ENCODE measurements at regions not wholly inside any gene's neighbourhood (a gene's known extent, or its start where the extent isn't known, plus 50 kb on each side); places are given as distances from the start of the nearest gene placed in this dataset.
A peak's percentile ranks its signal among the peaks of the same experiment; 100 is the strongest.

- no peaks in the 10 kb centered on the region for H3K9me3 ChIP-seq (ENCODE audit: control insufficient read depth, low read length)
- H3K4me1 ChIP-seq (ENCODE audit: control insufficient read depth, insufficient read depth, low read length, poor library complexity, severe bottlenecking), result peaks cover 3% of the 10 kb centered on the region
- H3K4me3 ChIP-seq (ENCODE audit: extremely low read depth, insufficient read depth, low read length, poor library complexity, severe bottlenecking), result no peak overlapping the region
- no peaks in the 10 kb centered on the region for H3K36me3 ChIP-seq (ENCODE audit: control insufficient read depth, insufficient read depth, low read length)
- no CpG with 5 or more reads among the region's 2 CpGs for WGBS, 2 experiments (ENCODE audit: insufficient coverage in 2 of 2)
- H3K27ac ChIP-seq (ENCODE audit: low read depth, low read length, severe bottlenecking), result no peak overlapping the region
Observed at GRCh38 chr2:225117051-225117716, 74.9 kb upstream of the DOCK10 start.

GRCh38 chr2:225114786-225115323, 72.6 kb upstream of the DOCK10 start:
- 67% methylated on average over 1 of the region's 2 CpGs; no CpG with 5 or more reads in 1 of the 2 experiments for WGBS, 2 experiments (ENCODE audit: insufficient coverage in 2 of 2)
- Histone ChIP-seq H3K4me1 (ENCODE audit: control insufficient read depth, insufficient read depth, low read length, poor library complexity, severe bottlenecking) (no peaks in the 10 kb centered on the region), H3K4me3 (ENCODE audit: extremely low read depth, insufficient read depth, low read length, poor library complexity, severe bottlenecking) (no peak overlapping the region), H3K9me3 (ENCODE audit: control insufficient read depth, low read length) (no peaks in the 10 kb centered on the region), H3K36me3 (ENCODE audit: control insufficient read depth, insufficient read depth, low read length) (no peaks in the 10 kb centered on the region), H3K27ac (ENCODE audit: low read depth, low read length, severe bottlenecking) (no peak overlapping the region)

DNA sequence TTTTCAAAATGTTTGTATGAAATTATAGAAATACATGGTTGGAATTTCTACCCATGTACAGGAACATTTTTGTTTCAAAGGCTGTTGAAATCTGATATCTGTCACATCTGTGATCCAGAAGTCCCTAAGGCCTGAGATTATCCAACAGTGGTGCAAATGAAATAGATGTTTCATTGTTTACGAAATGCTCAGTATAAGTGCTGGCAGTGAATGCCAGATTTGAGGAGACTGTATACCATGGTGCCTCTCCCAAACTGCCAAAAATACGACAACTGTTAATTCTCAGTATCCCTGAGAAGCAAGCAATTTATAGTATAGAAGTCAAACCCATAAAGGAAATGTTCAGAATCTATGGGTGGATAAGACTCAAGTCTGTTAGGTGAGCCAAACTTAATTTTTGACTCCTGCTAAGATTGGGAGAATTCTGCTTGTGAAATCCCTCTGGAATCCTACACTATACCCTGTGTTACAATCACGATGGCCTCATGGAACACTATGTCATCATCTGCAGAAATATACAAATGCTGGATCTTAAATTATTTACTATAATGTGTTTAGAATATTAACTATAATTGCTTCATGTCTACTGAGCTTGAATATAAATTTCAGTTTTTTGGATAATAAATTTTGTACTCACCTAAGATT, 71.2 kb upstream of the DOCK10 start:
- WGBS, 2 experiments (ENCODE audit: insufficient coverage in 2 of 2), result 100% methylated on average over 1 of the region's 3 CpGs; no CpG with 5 or more reads in 1 of the 2 experiments
- Histone ChIP-seq H3K36me3 (ENCODE audit: control insufficient read depth, insufficient read depth, low read length) (no peaks in the 10 kb centered on the region), H3K9me3 (ENCODE audit: control insufficient read depth, low read length) (no peaks in the 10 kb centered on the region), H3K4me3 (ENCODE audit: extremely low read depth, insufficient read depth, low read length, poor library complexity, severe bottlenecking) (no peak overlapping the region), H3K4me1 (ENCODE audit: control insufficient read depth, insufficient read depth, low read length, poor library complexity, severe bottlenecking) (no peaks in the 10 kb centered on the region), H3K27ac (ENCODE audit: low read depth, low read length, severe bottlenecking) (no peak overlapping the region)

GRCh38 chr2:225112362-225113126, 70.3 kb upstream of the DOCK10 start:
- Histone ChIP-seq H3K9me3 (ENCODE audit: control insufficient read depth, low read length) (no peaks in the 10 kb centered on the region), H3K36me3 (ENCODE audit: control insufficient read depth, insufficient read depth, low read length) (no peaks in the 10 kb centered on the region), H3K27ac (ENCODE audit: low read depth, low read length, severe bottlenecking) (no peak overlapping the region), H3K4me3 (ENCODE audit: extremely low read depth, insufficient read depth, low read length, poor library complexity, severe bottlenecking) (no peak overlapping the region), H3K4me1 (ENCODE audit: control insufficient read depth, insufficient read depth, low read length, poor library complexity, severe bottlenecking) (no peaks in the 10 kb centered on the region)
- 90 to 94% methylated on average over 6 of the region's 10 CpGs for WGBS, 2 experiments (ENCODE audit: insufficient coverage in 2 of 2)

DNA sequence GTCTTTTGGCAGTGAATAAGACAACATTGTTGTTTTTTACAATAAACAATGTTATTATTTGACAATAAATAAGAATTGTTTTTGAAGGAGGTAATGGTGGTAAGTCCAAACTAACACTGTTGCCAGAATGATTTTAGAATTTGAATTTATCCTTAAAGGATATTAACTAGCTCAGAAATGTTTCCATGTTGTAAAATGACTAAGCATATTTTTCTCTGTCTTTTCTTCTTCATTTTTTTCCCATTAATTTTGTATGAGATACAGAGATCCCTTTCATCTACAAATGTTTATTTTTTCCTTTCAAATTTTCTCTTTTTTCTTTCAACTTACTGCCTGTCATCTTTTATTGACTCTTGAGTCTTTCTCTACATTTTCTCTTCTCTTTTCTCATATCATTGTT, 66.5 kb upstream of the DOCK10 start:
- H3K9me3 ChIP-seq (ENCODE audit: control insufficient read depth, low read length), result no peaks in the 10 kb centered on the region
- no peak overlapping the region for H3K4me3 ChIP-seq (ENCODE audit: extremely low read depth, insufficient read depth, low read length, poor library complexity, severe bottlenecking)
- no peak overlapping the region for H3K27ac ChIP-seq (ENCODE audit: low read depth, low read length, severe bottlenecking)
- no peaks in the 10 kb centered on the region for H3K36me3 ChIP-seq (ENCODE audit: control insufficient read depth, insufficient read depth, low read length)
- H3K4me1 ChIP-seq (ENCODE audit: control insufficient read depth, insufficient read depth, low read length, poor library complexity, severe bottlenecking), result no peaks in the 10 kb centered on the region

DNA sequence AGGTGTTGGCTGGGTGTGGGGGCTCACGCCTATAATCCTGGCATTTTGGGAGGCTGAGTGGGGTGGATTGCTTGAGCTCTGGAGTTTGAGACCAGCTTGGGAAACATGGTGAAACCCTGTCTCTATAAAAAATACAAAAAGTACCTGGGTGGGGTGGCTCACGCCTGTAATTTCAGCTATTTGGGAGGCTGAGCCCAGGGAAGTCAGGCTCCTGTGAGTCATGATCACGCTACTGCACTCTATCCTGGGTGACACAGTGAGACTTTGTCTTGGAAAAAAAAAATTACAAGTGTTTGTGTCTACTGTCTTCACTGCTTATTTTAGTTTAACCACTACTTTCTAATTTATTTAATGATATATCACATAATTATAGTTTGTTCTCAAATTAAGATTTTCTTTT, 62.7 kb upstream of the DOCK10 start:
- Histone ChIP-seq H3K9me3 (ENCODE audit: control insufficient read depth, low read length) (no peaks in the 10 kb centered on the region), H3K36me3 (ENCODE audit: control insufficient read depth, insufficient read depth, low read length) (no peaks in the 10 kb centered on the region), H3K27ac (ENCODE audit: low read depth, low read length, severe bottlenecking) (no peak overlapping the region), H3K4me3 (ENCODE audit: extremely low read depth, insufficient read depth, low read length, poor library complexity, severe bottlenecking) (no peak overlapping the region), H3K4me1 (ENCODE audit: control insufficient read depth, insufficient read depth, low read length, poor library complexity, severe bottlenecking) (peaks cover 3% of the 10 kb centered on the region)
- WGBS, 2 experiments (ENCODE audit: insufficient coverage in 2 of 2), result 60% methylated on average over 2 of the region's 3 CpGs; no CpG with 5 or more reads in 1 of the 2 experiments

DNA sequence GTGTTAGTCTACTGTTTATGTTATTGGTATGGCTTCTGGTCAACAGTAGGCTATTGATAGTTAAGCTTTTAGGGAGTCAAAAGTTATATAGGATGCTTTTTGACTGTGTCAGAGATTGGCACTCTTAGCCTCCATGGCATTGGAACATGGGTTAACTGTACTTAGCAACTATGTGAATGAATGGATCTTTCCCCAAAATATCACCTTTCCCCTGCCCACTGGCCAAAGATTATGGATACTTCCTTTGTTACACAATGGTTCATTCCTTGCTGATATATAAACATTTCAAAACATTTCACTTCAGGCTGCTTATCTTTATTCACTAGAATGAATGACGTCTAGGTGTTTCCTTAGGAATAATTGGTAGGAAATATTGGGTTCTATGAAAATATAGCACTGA, 62.1 kb upstream of the DOCK10 start:
- Histone ChIP-seq H3K27ac (ENCODE audit: low read depth, low read length, severe bottlenecking) (no peak overlapping the region), H3K4me1 (ENCODE audit: control insufficient read depth, insufficient read depth, low read length, poor library complexity, severe bottlenecking) (peaks cover 3% of the 10 kb centered on the region), H3K9me3 (ENCODE audit: control insufficient read depth, low read length) (no peaks in the 10 kb centered on the region), H3K36me3 (ENCODE audit: control insufficient read depth, insufficient read depth, low read length) (no peaks in the 10 kb centered on the region), H3K4me3 (ENCODE audit: extremely low read depth, insufficient read depth, low read length, poor library complexity, severe bottlenecking) (no peak overlapping the region)
- no CpG with 5 or more reads among the region's 1 CpG for WGBS, 2 experiments (ENCODE audit: insufficient coverage in 2 of 2)

GRCh38 chr2:225103737-225104141, 61.5 kb upstream of the DOCK10 start:
- Histone ChIP-seq H3K9me3 (ENCODE audit: control insufficient read depth, low read length) (no peaks in the 10 kb centered on the region), H3K4me1 (ENCODE audit: control insufficient read depth, insufficient read depth, low read length, poor library complexity, severe bottlenecking) (peaks cover 3% of the 10 kb centered on the region), H3K4me3 (ENCODE audit: extremely low read depth, insufficient read depth, low read length, poor library complexity, severe bottlenecking) (no peak overlapping the region), H3K27ac (ENCODE audit: low read depth, low read length, severe bottlenecking) (no peak overlapping the region), H3K36me3 (ENCODE audit: control insufficient read depth, insufficient read depth, low read length) (no peaks in the 10 kb centered on the region)
- 88 to 94% methylated on average over 1 to 2 of the region's 2 CpGs for WGBS, 2 experiments (ENCODE audit: insufficient coverage in 2 of 2)

DNA sequence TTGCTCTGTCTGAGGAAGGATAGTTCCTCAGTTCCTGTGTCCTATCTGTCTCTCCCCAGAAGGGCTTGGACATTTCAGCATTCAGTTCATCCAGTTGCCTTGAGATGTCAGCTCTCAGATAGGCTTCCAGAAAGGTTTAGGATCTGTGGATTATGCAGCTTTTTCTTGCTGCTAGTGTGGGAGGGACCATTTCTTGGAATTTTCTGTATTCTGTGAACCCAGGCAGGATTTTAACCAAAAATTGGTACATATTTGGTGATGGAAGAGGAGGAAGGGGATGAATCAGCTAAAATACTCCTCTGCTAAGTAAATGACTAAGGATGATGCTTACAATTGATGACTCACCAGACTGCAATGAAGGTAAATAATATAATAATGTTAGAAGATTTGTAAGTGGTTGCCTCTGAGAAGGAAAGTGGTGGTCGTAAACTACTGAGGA, 58.6 kb upstream of the DOCK10 start:
- Histone ChIP-seq H3K4me1 (ENCODE audit: control insufficient read depth, insufficient read depth, low read length, poor library complexity, severe bottlenecking) (peaks cover 3% of the 10 kb centered on the region), H3K36me3 (ENCODE audit: control insufficient read depth, insufficient read depth, low read length) (no peaks in the 10 kb centered on the region), H3K27ac (ENCODE audit: low read depth, low read length, severe bottlenecking) (peak overlapping the region; percentile 91), H3K4me3 (ENCODE audit: extremely low read depth, insufficient read depth, low read length, poor library complexity, severe bottlenecking) (no peak overlapping the region), H3K9me3 (ENCODE audit: control insufficient read depth, low read length) (no peaks in the 10 kb centered on the region)
- WGBS, 2 experiments (ENCODE audit: insufficient coverage in 2 of 2), result 63 to 88% methylated on average over 1 of the region's 1 CpG

DNA sequence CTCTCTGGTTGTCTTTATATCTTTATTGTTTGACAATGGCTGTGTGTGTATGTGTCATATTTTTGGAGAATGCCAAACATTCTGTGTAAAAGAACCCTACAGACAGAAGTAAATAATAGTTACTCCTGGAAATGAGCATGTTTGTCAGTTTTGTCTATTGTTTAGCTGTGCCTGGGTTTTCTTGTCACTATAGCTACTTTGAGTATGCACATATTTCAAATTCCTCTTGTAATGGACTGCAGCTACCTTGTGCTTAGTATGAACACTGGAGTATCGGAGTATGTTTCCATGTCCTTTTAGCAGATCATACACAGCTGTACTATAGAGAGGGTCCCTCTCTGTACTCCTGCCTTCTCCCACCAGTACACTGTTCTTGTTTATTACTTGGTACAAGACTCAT, 58.0 kb upstream of the DOCK10 start:
- peak overlapping the region; percentile 91 for H3K27ac ChIP-seq (ENCODE audit: low read depth, low read length, severe bottlenecking)
- H3K36me3 ChIP-seq (ENCODE audit: control insufficient read depth, insufficient read depth, low read length), result no peaks in the 10 kb centered on the region
- H3K4me3 ChIP-seq (ENCODE audit: extremely low read depth, insufficient read depth, low read length, poor library complexity, severe bottlenecking), result no peak overlapping the region
- H3K4me1 ChIP-seq (ENCODE audit: control insufficient read depth, insufficient read depth, low read length, poor library complexity, severe bottlenecking), result peaks cover 3% of the 10 kb centered on the region
- no peaks in the 10 kb centered on the region for H3K9me3 ChIP-seq (ENCODE audit: control insufficient read depth, low read length)
- 100% methylated on average over 1 of the region's 1 CpG; no CpG with 5 or more reads in 1 of the 2 experiments for WGBS, 2 experiments (ENCODE audit: insufficient coverage in 2 of 2)
